Prostate gland (tissue), 2 donors: ENCODE measurements at regions not wholly inside any gene's neighbourhood (a gene's known extent, or its start where the extent isn't known, plus 50 kb on each side); places are given as distances from the start of the nearest gene placed in this dataset.

Experiments
- CTCF ChIP-seq, 4 experiments: fragments of 200-600 bp in 2 of 4; fragments of 450-650 bp in 2 of 4; sonication (generic) in 2 of 4; IDR thresholded peaks; 1 replicate in 3 of 4; 2 replicates in 1 of 4; pipeline ENCODE4 v1.5.1; 2016 to 2019; ENCODE audit warnings: antibody characterized with exemption in 4 of 4, mild to moderate bottlenecking in 2 of 4, moderate library complexity in 2 of 4
- POLR2A ChIP-seq: fragments of 450-650 bp; IDR thresholded peaks from one replicate; pipeline ENCODE4 v1.6.1; 2016; ENCODE audit warnings: antibody characterized with exemption, mild to moderate bottlenecking

- TF ChIP-seq POLR2A (no peak), CTCF (IDR thresholded peaks at IDR 0.05) (no peak)
Measured at GRCh38 chr1:43042127-43042526, 83.5 kb upstream of the SLC2A1 start.
